A673 (cell line): ENCODE measurements at regions not wholly inside any gene's neighbourhood (a gene's known extent, or its start where the extent isn't known, plus 50 kb on each side); places are given as distances from the start of the nearest gene placed in this dataset.

Experiments used
- BruUV-seq: library from RNA; stranded (reverse); fragments of 400-500 nt; replicated peaks from 2 replicates; lab custom pipeline; 2021; lab: Mats Ljungman, UMichigan
- CTCF ChIA-PET: fragments of 300-600 bp; sonication (Branson Sonifier 250); formaldehyde crosslinking; loops from one replicate; lab custom pipeline; 2022; ENCODE audit warnings: antibody characterized with exemption; lab: Charles Lee
- POLR2A ChIA-PET: fragments of 300-600 bp; sonication (Branson Sonifier 250); formaldehyde crosslinking; loops from one replicate; lab custom pipeline; 2022; ENCODE audit warnings: antibody characterized with exemption; ENCODE audit not compliant: low non-redundant PET; lab: Charles Lee
- DNase-seq: peaks from one replicate; pipeline ENCODE4 v3.0.0-alpha.2; 2015; ENCODE audit warnings: low spot score
- H3K27ac ChIP-seq: fragments of 200-600 bp; sonication (generic); 2 replicates; pipeline ENCODE4 v1.5.1; 2016; ENCODE audit warnings: mixed run types, low read depth, mild to moderate bottlenecking, mixed read lengths, antibody characterized with exemption, low read length; ENCODE audit not compliant: poor library complexity, severe bottlenecking
- H3K27me3 ChIP-seq: fragments of 200-600 bp; sonication (generic); replicated peaks from 2 replicates; pipeline ENCODE4 v1.6.1; 2017; ENCODE audit warnings: mixed run types, low read depth, mild to moderate bottlenecking, mixed read lengths, antibody characterized with exemption, low read length; ENCODE audit not compliant: insufficient read depth, poor library complexity
- H3K36me3 ChIP-seq: fragments of 200-600 bp; sonication (generic); 2 replicates; pipeline ENCODE4 v1.6.1; 2016; ENCODE audit warnings: mixed run types, mild to moderate bottlenecking, mixed read lengths, antibody characterized with exemption, low read length; ENCODE audit not compliant: insufficient read depth, poor library complexity, severe bottlenecking
- H3K4me1 ChIP-seq: fragments of 200-600 bp; sonication (generic); 2 replicates; pipeline ENCODE4 v1.6.1; 2017; ENCODE audit warnings: mixed run types, mild to moderate bottlenecking, mixed read lengths, antibody characterized with exemption, low read length; ENCODE audit not compliant: insufficient read depth, poor library complexity, severe bottlenecking
- H3K4me3 ChIP-seq: fragments of 200-600 bp; sonication (generic); 2 replicates; pipeline ENCODE4 v1.5.1; 2016; ENCODE audit warnings: low read depth, mixed run types, mild to moderate bottlenecking, mixed read lengths, low read length; ENCODE audit not compliant: poor library complexity, severe bottlenecking
- H3K9me3 ChIP-seq: fragments of 200-600 bp; sonication (generic); 2 replicates; pipeline ENCODE4 v1.6.1; 2016; ENCODE audit warnings: mixed run types, low read depth, mild to moderate bottlenecking, mixed read lengths, antibody characterized with exemption, low read length; ENCODE audit not compliant: poor library complexity, severe bottlenecking
- CTCF ChIP-seq: fragments of 300-800, 200-600 bp; sonication (generic); conservative IDR thresholded peaks from 2 replicates; pipeline ENCODE4 v1.5.1; 2017; ENCODE audit warnings: low read depth, mild to moderate bottlenecking, antibody characterized with exemption, low read length, moderate library complexity, mixed read lengths
- EZH2 ChIP-seq: fragments of 200-600 bp; sonication (generic); IDR thresholded peaks from 2 replicates; pipeline ENCODE4 v1.6.1; 2017; ENCODE audit warnings: borderline replicate concordance, low read depth, mild to moderate bottlenecking, mixed read lengths, antibody characterized with exemption, low read length; ENCODE audit not compliant: poor library complexity, severe bottlenecking
- intact Hi-C: fragments of 100-400 bp; cut with micrococcal nuclease; formaldehyde crosslinking; loops from one replicate; pipeline ENCODE4 v1.10.0; 2022; ENCODE audit not compliant: unreplicated experiment

DNA sequence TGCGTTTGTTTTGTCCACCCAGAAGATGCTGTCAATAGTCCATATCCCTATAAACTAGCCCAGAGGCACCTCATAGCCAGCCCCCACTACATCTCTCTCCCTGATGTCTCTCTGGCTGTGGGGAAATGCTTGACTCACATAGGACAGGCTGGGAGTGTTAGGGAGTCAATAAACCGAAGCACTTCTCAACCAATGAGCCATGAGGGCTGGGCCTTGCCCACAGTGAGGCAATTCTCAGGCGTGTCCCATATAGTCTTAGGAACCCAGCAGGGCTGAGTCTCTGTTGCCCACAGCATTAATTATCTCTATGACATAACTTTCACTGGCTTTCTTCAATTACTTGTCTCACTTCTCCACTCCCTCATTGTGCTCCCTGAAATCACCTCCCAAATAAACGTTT lies 387.3 kb upstream of the CDH11 start:
- POLR2A ChIA-PET: no interaction called here

GRCh38 chr16:65500919-65501318 lies 379.1 kb upstream of the CDH11 start:
- POLR2A ChIA-PET: interaction anchor here (0.6 kb wide), 1 partner anchor 1572 kb away, joined by 14 read pairs; no protein-coding TSS in a partner anchor
- CTCF ChIA-PET: no interaction called here

More for the DNA sequence above, 387.3 kb upstream of the CDH11 start:
- intact Hi-C loops: no loop called here
- TF ChIP-seq CTCF (no peak), EZH2 (no peak)
- no TSS peak for BruUV-seq
- DNase-seq: peak; percentile 25
- CTCF ChIA-PET: no interaction called here
- no peak overlapping the region for H3K27ac ChIP-seq
- H3K36me3 ChIP-seq: no peaks in the 10 kb centered on the region
- no peak overlapping the region for H3K4me3 ChIP-seq
- H3K4me1 ChIP-seq: peaks cover 18% of the 10 kb centered on the region
- no peaks in the 10 kb centered on the region for H3K9me3 ChIP-seq
- no peaks in the 10 kb centered on the region for H3K27me3 ChIP-seq

GRCh38 chr16:65500007-65500406 lies 378.1 kb upstream of the CDH11 start:
- Histone ChIP-seq H3K27ac (no peak overlapping the region), H3K4me1 (peaks cover 4% of the 10 kb centered on the region), H3K9me3 (no peaks in the 10 kb centered on the region), H3K27me3 (no peaks in the 10 kb centered on the region), H3K4me3 (no peak overlapping the region), H3K36me3 (no peaks in the 10 kb centered on the region)
- ChIA-PET CTCF (no interaction called here), POLR2A (no interaction called here)
- TF ChIP-seq EZH2 (no peak), CTCF (no peak)
- DNase-seq: no peak
- intact Hi-C loops: no loop called here
- BruUV-seq: no TSS peak

More at GRCh38 chr16:65500919-65501318, 379.1 kb upstream of the CDH11 start:
- no peak for DNase-seq
- no peaks in the 10 kb centered on the region for H3K9me3 ChIP-seq
- TF ChIP-seq CTCF (no peak), EZH2 (no peak)
- BruUV-seq: no TSS peak
- no peaks in the 10 kb centered on the region for H3K27me3 ChIP-seq
- H3K4me1 ChIP-seq: peaks cover 4% of the 10 kb centered on the region
- no peak overlapping the region for H3K27ac ChIP-seq
- no peaks in the 10 kb centered on the region for H3K36me3 ChIP-seq
- intact Hi-C loops: no loop called here
- H3K4me3 ChIP-seq: no peak overlapping the region
